Ishikawa (cell line): ENCODE measurements at regions not wholly inside any gene's neighbourhood (a gene's known extent, or its start where the extent isn't known, plus 50 kb on each side); places are given as distances from the start of the nearest gene placed in this dataset.

Source experiments
- CEBPB ChIP-seq: IDR thresholded peaks from 2 replicates; pipeline ENCODE4 v1.6.1; 2012
- CREB1 ChIP-seq: IDR thresholded peaks from 2 replicates; pipeline ENCODE4 v1.6.1; 2012; ENCODE audit warnings: low read depth
- EGR1 ChIP-seq: IDR thresholded peaks from 2 replicates; pipeline ENCODE4 v1.6.1; 2012
- EP300 ChIP-seq: IDR thresholded peaks from 2 replicates; pipeline ENCODE4 v1.6.1; 2012; ENCODE audit warnings: borderline replicate concordance
- FOXM1 ChIP-seq: IDR thresholded peaks from 2 replicates; pipeline ENCODE4 v1.6.1; 2012; ENCODE audit warnings: low read depth, borderline replicate concordance
- MAX ChIP-seq: IDR thresholded peaks from 2 replicates; pipeline ENCODE4 v1.6.1; 2012
- NFIC ChIP-seq: IDR thresholded peaks from 2 replicates; pipeline ENCODE4 v1.6.1; 2012
- RAD21 ChIP-seq: IDR thresholded peaks from 2 replicates; pipeline ENCODE4 v1.6.1; 2012; ENCODE audit warnings: low read depth
- TAF1 ChIP-seq: IDR thresholded peaks from 2 replicates; pipeline ENCODE4 v1.6.1; 2012; ENCODE audit warnings: low read depth, mild to moderate bottlenecking
- TCF12 ChIP-seq: IDR thresholded peaks from 2 replicates; pipeline ENCODE4 v1.6.1; 2012; ENCODE audit warnings: low read depth
- TEAD4 ChIP-seq: IDR thresholded peaks from 2 replicates; pipeline ENCODE4 v1.6.1; 2012
- YY1 ChIP-seq: IDR thresholded peaks from 2 replicates; pipeline ENCODE4 v1.6.1; 2012; ENCODE audit warnings: low read depth
- ZBTB7A ChIP-seq: IDR thresholded peaks from 2 replicates; pipeline ENCODE4 v1.6.1; 2012; ENCODE audit warnings: low read depth
- TF ChIP-seq, protein P1 (sequence below): IDR thresholded peaks from 2 replicates; pipeline ENCODE4 v1.6.1; 2012
- TF ChIP-seq, protein P2 (sequence below): IDR thresholded peaks from 2 replicates; pipeline ENCODE4 v1.6.1; 2012; ENCODE audit warnings: low read depth, mild to moderate bottlenecking

- TF ChIP-seq NFIC (no peak), YY1 (no peak), EGR1 (no peak), MAX (no peak), TEAD4 (no peak), CEBPB (no peak), TAF1 (no peak), TCF12 (no peak), RAD21 (no peak), FOXM1 (no peak), CREB1 (no peak), EP300 (no peak), ZBTB7A (no peak)
- TF ChIP-seq, protein P1, sequence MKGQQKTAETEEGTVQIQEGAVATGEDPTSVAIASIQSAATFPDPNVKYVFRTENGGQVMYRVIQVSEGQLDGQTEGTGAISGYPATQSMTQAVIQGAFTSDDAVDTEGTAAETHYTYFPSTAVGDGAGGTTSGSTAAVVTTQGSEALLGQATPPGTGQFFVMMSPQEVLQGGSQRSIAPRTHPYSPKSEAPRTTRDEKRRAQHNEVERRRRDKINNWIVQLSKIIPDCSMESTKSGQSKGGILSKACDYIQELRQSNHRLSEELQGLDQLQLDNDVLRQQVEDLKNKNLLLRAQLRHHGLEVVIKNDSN, result no peak
- TF ChIP-seq, protein P2, sequence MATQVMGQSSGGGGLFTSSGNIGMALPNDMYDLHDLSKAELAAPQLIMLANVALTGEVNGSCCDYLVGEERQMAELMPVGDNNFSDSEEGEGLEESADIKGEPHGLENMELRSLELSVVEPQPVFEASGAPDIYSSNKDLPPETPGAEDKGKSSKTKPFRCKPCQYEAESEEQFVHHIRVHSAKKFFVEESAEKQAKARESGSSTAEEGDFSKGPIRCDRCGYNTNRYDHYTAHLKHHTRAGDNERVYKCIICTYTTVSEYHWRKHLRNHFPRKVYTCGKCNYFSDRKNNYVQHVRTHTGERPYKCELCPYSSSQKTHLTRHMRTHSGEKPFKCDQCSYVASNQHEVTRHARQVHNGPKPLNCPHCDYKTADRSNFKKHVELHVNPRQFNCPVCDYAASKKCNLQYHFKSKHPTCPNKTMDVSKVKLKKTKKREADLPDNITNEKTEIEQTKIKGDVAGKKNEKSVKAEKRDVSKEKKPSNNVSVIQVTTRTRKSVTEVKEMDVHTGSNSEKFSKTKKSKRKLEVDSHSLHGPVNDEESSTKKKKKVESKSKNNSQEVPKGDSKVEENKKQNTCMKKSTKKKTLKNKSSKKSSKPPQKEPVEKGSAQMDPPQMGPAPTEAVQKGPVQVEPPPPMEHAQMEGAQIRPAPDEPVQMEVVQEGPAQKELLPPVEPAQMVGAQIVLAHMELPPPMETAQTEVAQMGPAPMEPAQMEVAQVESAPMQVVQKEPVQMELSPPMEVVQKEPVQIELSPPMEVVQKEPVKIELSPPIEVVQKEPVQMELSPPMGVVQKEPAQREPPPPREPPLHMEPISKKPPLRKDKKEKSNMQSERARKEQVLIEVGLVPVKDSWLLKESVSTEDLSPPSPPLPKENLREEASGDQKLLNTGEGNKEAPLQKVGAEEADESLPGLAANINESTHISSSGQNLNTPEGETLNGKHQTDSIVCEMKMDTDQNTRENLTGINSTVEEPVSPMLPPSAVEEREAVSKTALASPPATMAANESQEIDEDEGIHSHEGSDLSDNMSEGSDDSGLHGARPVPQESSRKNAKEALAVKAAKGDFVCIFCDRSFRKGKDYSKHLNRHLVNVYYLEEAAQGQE, result no peak
Measured at GRCh38 chr6:33933101-33933500, 129.3 kb upstream of the MLN start.

GRCh38 chr6:33931799-33932198 is 128.0 kb upstream of the MLN start:
- TF ChIP-seq, protein P2, result no peak
- TF ChIP-seq, protein P1, result peak; percentile 51

GRCh38 chr6:33929575-33930288 is 125.9 kb upstream of the MLN start:
- TF ChIP-seq, protein P2, result no peak
- TF ChIP-seq EGR1, result no peak
- TF ChIP-seq FOXM1, result no peak
- TF ChIP-seq RAD21, result no peak
- TF ChIP-seq EP300, result no peak
- TF ChIP-seq ZBTB7A, result no peak
- no peak for TF ChIP-seq MAX

- TF ChIP-seq FOXM1 (no peak), TEAD4 (no peak), TCF12 (no peak), CREB1 (no peak)
Measured at GRCh38 chr6:33927616-33928015, 123.8 kb upstream of the MLN start.

- TF ChIP-seq TCF12 (no peak), ZBTB7A (no peak), EP300 (no peak), FOXM1 (no peak), NFIC (no peak), RAD21 (no peak), TAF1 (no peak), MAX (no peak), CREB1 (no peak), CEBPB (no peak), EGR1 (no peak), YY1 (no peak), TEAD4 (no peak)
- TF ChIP-seq, protein P1, result no peak
- TF ChIP-seq, protein P2, result no peak
Measured at GRCh38 chr6:33927112-33927511, 123.3 kb upstream of the MLN start.
